ENCODE measurements at regions not wholly inside any gene's neighbourhood (a gene's known extent, or its start where the extent isn't known, plus 50 kb on each side); places are given as distances from the start of the nearest gene placed in this dataset.
"Not testable (repeated sequence)": the region's sequence is repeated elsewhere in the genome, so short reads cannot be mapped to it uniquely, and the experiment has no call there.

- in situ Hi-C loops (cut with HindIII; ENCODE audit: low sequenced_read_pairs) = no loop called here
- no peak for DNase-seq (ENCODE audit: low read depth, low spot score)
- TF ChIP-seq CTCF (IDR thresholded peaks at IDR 0.05; ENCODE audit: low read depth, low read length) = no peak
- H3K4me3 ChIP-seq (ENCODE audit: low read depth, low read length) = no peak overlapping the region
Measured at GRCh38 chr20:48035961-48036731, 250.9 kb upstream of the SULF2 start.

- DNase-seq (ENCODE audit: low read depth, low spot score) = no peak
- H3K4me3 ChIP-seq (ENCODE audit: low read depth, low read length) = no peak overlapping the region
- no peak for TF ChIP-seq CTCF (IDR thresholded peaks at IDR 0.05; ENCODE audit: low read depth, low read length)
- in situ Hi-C loops (cut with HindIII; ENCODE audit: low sequenced_read_pairs) = no loop called here
Measured at GRCh38 chr20:48034751-48035150, 249.5 kb upstream of the SULF2 start.

- DNase-seq (ENCODE audit: low read depth, low spot score); H3K4me3 ChIP-seq (ENCODE audit: low read depth, low read length); in situ Hi-C loops (cut with HindIII; ENCODE audit: low sequenced_read_pairs): not testable (repeated sequence)
Measured at GRCh38 chr20:48033005-48033404, 247.7 kb upstream of the SULF2 start.

- in situ Hi-C loops (cut with HindIII; ENCODE audit: low sequenced_read_pairs) = no loop called here
- TF ChIP-seq CTCF (IDR thresholded peaks at IDR 0.05; ENCODE audit: low read depth, low read length) = no peak
- H3K4me3 ChIP-seq (ENCODE audit: low read depth, low read length) = no peak overlapping the region
- no peak for DNase-seq (ENCODE audit: low read depth, low spot score)
Measured at GRCh38 chr20:48031122-48031521, 245.8 kb upstream of the SULF2 start.

GRCh38 chr20:48026981-48027592 lies 241.8 kb upstream of the SULF2 start:
- no peak for TF ChIP-seq CTCF (IDR thresholded peaks at IDR 0.05; ENCODE audit: low read depth, low read length)
- in situ Hi-C loops (cut with HindIII; ENCODE audit: low sequenced_read_pairs) = no loop called here
- no peak overlapping the region for H3K4me3 ChIP-seq (ENCODE audit: low read depth, low read length)
- DNase-seq (ENCODE audit: low read depth, low spot score) = no peak

- no peak overlapping the region for H3K4me3 ChIP-seq (ENCODE audit: low read depth, low read length)
- in situ Hi-C loops (cut with HindIII; ENCODE audit: low sequenced_read_pairs) = no loop called here
- no peak for TF ChIP-seq CTCF (IDR thresholded peaks at IDR 0.05; ENCODE audit: low read depth, low read length)
- DNase-seq (ENCODE audit: low read depth, low spot score) = peak; percentile 15
Measured at GRCh38 chr20:48025661-48026060, 240.4 kb upstream of the SULF2 start.

- peak; percentile 70 for DNase-seq (ENCODE audit: low read depth, low spot score)
- no peak overlapping the region for H3K4me3 ChIP-seq (ENCODE audit: low read depth, low read length)
- no peak for TF ChIP-seq CTCF (IDR thresholded peaks at IDR 0.05; ENCODE audit: low read depth, low read length)
- in situ Hi-C loops (cut with HindIII; ENCODE audit: low sequenced_read_pairs) = no loop called here
Measured at GRCh38 chr20:48025051-48025515, 239.8 kb upstream of the SULF2 start.
